Spleen (tissue), 11 donors: ENCODE measurements at regions not wholly inside any gene's neighbourhood (a gene's known extent, or its start where the extent isn't known, plus 50 kb on each side); places are given as distances from the start of the nearest gene placed in this dataset.

Experiments
- DNase-seq: peaks from one replicate; pipeline ENCODE4 v3.0.0-alpha.2; 2020
- H3K27ac ChIP-seq, 8 donors: fragments of 200-600 bp; sonication (generic) in 7 of 8; 1 replicate in 4 of 8; 2 replicates in 4 of 8; pipeline versions ENCODE4 v1.5.0 to v1.8.0; 2016 to 2021; ENCODE audit warnings: inconsistent platforms in 4 of 8, mild to moderate bottlenecking in 4 of 8, moderate library complexity in 1 of 8
- H3K27me3 ChIP-seq, 7 donors: fragments of 200-600 bp; sonication (generic) in 6 of 7; replicated peaks in 1 of 7; 1 replicate in 4 of 7; 2 replicates in 3 of 7; pipeline versions ENCODE4 v1.5.0 to v1.8.0; 2016 to 2021; ENCODE audit warnings: inconsistent platforms in 3 of 7, mild to moderate bottlenecking in 1 of 7
- H3K36me3 ChIP-seq, 6 donors: fragments of 200-600 bp; sonication (generic) in 5 of 6; 1 replicate in 4 of 6; 2 replicates in 2 of 6; pipeline versions ENCODE4 v1.5.0 to v1.8.0; 2016 to 2021; ENCODE audit warnings: inconsistent platforms in 2 of 6
- H3K4me1 ChIP-seq, 6 donors: fragments of 200-600 bp; sonication (generic) in 5 of 6; 1 replicate in 3 of 6; 2 replicates in 3 of 6; pipeline versions ENCODE4 v1.5.0 to v1.8.0; 2016 to 2021; ENCODE audit warnings: inconsistent platforms in 3 of 6
- H3K4me3 ChIP-seq, 8 donors: fragments of 200-600 bp; sonication (generic) in 7 of 8; 1 replicate in 4 of 8; 2 replicates in 4 of 8; pipeline versions ENCODE4 v1.5.0 to v1.8.0; 2016 to 2021; ENCODE audit warnings: inconsistent platforms in 4 of 8, mild to moderate bottlenecking in 4 of 8, moderate library complexity in 2 of 8
- H3K9me3 ChIP-seq, 8 donors: fragments of 200-600 bp; sonication (generic) in 7 of 8; 1 replicate in 4 of 8; 2 replicates in 4 of 8; pipeline versions ENCODE4 v1.5.0 to v1.8.0; 2016 to 2021; ENCODE audit warnings: inconsistent platforms in 4 of 8
- CTCF ChIP-seq, 11 experiments: fragments of 200-600 bp in 7 of 11; fragments of 450-650 bp in 4 of 11; sonication (generic) in 4 of 11; IDR thresholded peaks in 8 of 11; conservative IDR thresholded peaks in 3 of 11; 1 replicate in 7 of 11; 2 replicates in 4 of 11; pipeline versions ENCODE4 v1.4.0 to v1.8.0; 2016 to 2021; ENCODE audit warnings: antibody characterized with exemption in 11 of 11, inconsistent platforms in 4 of 11, mild to moderate bottlenecking in 1 of 11
- POLR2A ChIP-seq, 3 donors: fragments of 450-650 bp; IDR thresholded peaks; one replicate each; pipeline ENCODE4 v1.5.1; 2017; ENCODE audit warnings: antibody characterized with exemption in 3 of 3, mild to moderate bottlenecking in 1 of 3
- POLR2AphosphoS5 ChIP-seq, 3 donors: sonication (generic); formaldehyde crosslinking; IDR thresholded peaks; one replicate each; pipeline ENCODE4 v1.5.1; 2017; ENCODE audit warnings: antibody characterized with exemption in 3 of 3
- WGBS, 5 donors: extraction: QIAGEN DNeasy Blood & Tissue Kit in 3 of 5; methylation state at CpG; one replicate each; pipeline versions ENCODE4 v1.1.5 to v1.1.7; 2013 to 2018; 5-methylcytosine and 5-hydroxymethylcytosine counted together
- intact Hi-C: fragments of 100-400 bp; cut with DNase I; formaldehyde crosslinking; loops from one replicate; pipeline ENCODE4 v1.15.0; 2023; ENCODE audit warnings: low total_unique reads
- donor health status: healthy with polysubstance abuse.
- donor health status: DM: no; HTN: no; CAD: no; lungs with moderate emphysema.
- donor health status: DM: no; HTN: no; CAD: no.
- donor health status: Bipolar disorder and iron deficiency.
- donor health status: healthy.
- donor health status: DM: no; HTN: no; CAD: no.
- donor health status: DM: yes; HTN: yes; CAD: no.

- no peak for TF ChIP-seq CTCF (IDR thresholded peaks at IDR 0.05 in 8 of 11, conservative IDR thresholded peaks at IDR 0.05 in 3 of 11)
- TF ChIP-seq POLR2AphosphoS5 (IDR thresholded peaks at IDR 0.05): no peak
- no peak for TF ChIP-seq POLR2A (IDR thresholded peaks at IDR 0.05)
- intact Hi-C loops: no loop called here
- no peak overlapping the region for H3K4me3 ChIP-seq
- DNase-seq: no peak
- H3K9me3 ChIP-seq: no peaks in the 10 kb centered on the region
- H3K4me1 ChIP-seq: no peaks in the 10 kb centered on the region
- 82 to 94% (median 89%) methylated on average over 6 of the region's 6 CpGs for WGBS, 5 donors
- no peaks in the 10 kb centered on the region for H3K27me3 ChIP-seq
- no peak overlapping the region for H3K27ac ChIP-seq
- no peaks in the 10 kb centered on the region for H3K36me3 ChIP-seq
Observed at GRCh38 chr2:66127656-66128055, 307.3 kb upstream of the MEIS1 start.

GRCh38 chr2:66127061-66127460, 307.9 kb upstream of the MEIS1 start:
- no peaks in the 10 kb centered on the region for H3K27me3 ChIP-seq
- H3K9me3 ChIP-seq: no peaks in the 10 kb centered on the region
- intact Hi-C loops: no loop called here
- no peak for DNase-seq
- 66 to 83% (median 75%) methylated on average over 5 of the region's 5 CpGs for WGBS, 5 donors
- TF ChIP-seq CTCF (IDR thresholded peaks at IDR 0.05 in 8 of 11, conservative IDR thresholded peaks at IDR 0.05 in 3 of 11): no peak
- TF ChIP-seq POLR2AphosphoS5 (IDR thresholded peaks at IDR 0.05): no peak
- TF ChIP-seq POLR2A (IDR thresholded peaks at IDR 0.05): no peak
- no peaks in the 10 kb centered on the region for H3K4me1 ChIP-seq
- H3K36me3 ChIP-seq: no peaks in the 10 kb centered on the region
- H3K27ac ChIP-seq: no peak overlapping the region
- no peak overlapping the region for H3K4me3 ChIP-seq

- H3K27me3 ChIP-seq: no peaks in the 10 kb centered on the region
- H3K36me3 ChIP-seq: no peaks in the 10 kb centered on the region
- no peak for TF ChIP-seq POLR2A (IDR thresholded peaks at IDR 0.05)
- no peak for TF ChIP-seq CTCF (IDR thresholded peaks at IDR 0.05 in 8 of 11, conservative IDR thresholded peaks at IDR 0.05 in 3 of 11)
- TF ChIP-seq POLR2AphosphoS5 (IDR thresholded peaks at IDR 0.05): no peak
- no peaks in the 10 kb centered on the region for H3K4me1 ChIP-seq
- H3K9me3 ChIP-seq: no peaks in the 10 kb centered on the region
- 83 to 97% (median 85%) methylated on average over 5 of the region's 5 CpGs for WGBS, 5 donors
- H3K4me3 ChIP-seq: no peak overlapping the region
- no peak overlapping the region for H3K27ac ChIP-seq
- intact Hi-C loops: no loop called here
- no peak for DNase-seq
Observed at GRCh38 chr2:66125951-66126350, 309.0 kb upstream of the MEIS1 start.

- H3K4me1 ChIP-seq: no peaks in the 10 kb centered on the region
- no peaks in the 10 kb centered on the region for H3K36me3 ChIP-seq
- no peak overlapping the region for H3K4me3 ChIP-seq
- no peak overlapping the region for H3K27ac ChIP-seq
- H3K27me3 ChIP-seq: no peaks in the 10 kb centered on the region
- intact Hi-C loops: no loop called here
- DNase-seq: no peak
- WGBS, 5 donors: 67 to 84% (median 74%) methylated on average over 2 of the region's 2 CpGs
- peaks cover 0 to 4% (median 0%) of the 10 kb centered on the region in 8 donors for H3K9me3 ChIP-seq
- no peak for TF ChIP-seq POLR2A (IDR thresholded peaks at IDR 0.05)
- no peak for TF ChIP-seq POLR2AphosphoS5 (IDR thresholded peaks at IDR 0.05)
- TF ChIP-seq CTCF (IDR thresholded peaks at IDR 0.05 in 8 of 11, conservative IDR thresholded peaks at IDR 0.05 in 3 of 11): no peak
Observed at GRCh38 chr2:66122516-66122915, 312.4 kb upstream of the MEIS1 start.
